CD14-positive monocyte (primary cell): ENCODE measurements at regions not wholly inside any gene's neighbourhood (a gene's known extent, or its start where the extent isn't known, plus 50 kb on each side); places are given as distances from the start of the nearest gene placed in this dataset.

Experiments
- DNase-seq, 3 donors: peaks; one replicate each; pipeline ENCODE4 v3.0.0-alpha.2; 2011 to 2022
- H2AFZ ChIP-seq: 2 replicates; pipeline ENCODE4 v1.6.0; 2012; ENCODE audit warnings: mild to moderate bottlenecking, low read depth, low read length, inconsistent platforms; ENCODE audit not compliant: insufficient read depth, poor library complexity, severe bottlenecking
- H3K27ac ChIP-seq, 2 donors: 1 replicate in 1 of 2; 2 replicates in 1 of 2; pipeline ENCODE4 v1.5.1; 2012 to 2013; ENCODE audit warnings: low read length in 2 of 2, control low read depth in 1 of 2, inconsistent platforms in 1 of 2, low read depth in 1 of 2, mild to moderate bottlenecking in 1 of 2
- H3K27me3 ChIP-seq, 2 donors: one replicate each; pipeline versions ENCODE4 v1.6.0 to v1.6.1; 2011 to 2013; ENCODE audit warnings: low read length in 2 of 2; ENCODE audit not compliant: control insufficient read depth in 2 of 2, insufficient read depth in 2 of 2
- H3K36me3 ChIP-seq, 2 donors: replicated peaks in 1 of 2; 1 replicate in 1 of 2; 2 replicates in 1 of 2; pipeline versions ENCODE4 v1.5.1 to v1.6.1; 2012 to 2013; ENCODE audit warnings: low read length in 2 of 2, control low read depth in 1 of 2, inconsistent platforms in 1 of 2, mild to moderate bottlenecking in 1 of 2; ENCODE audit not compliant: insufficient read depth in 2 of 2, control insufficient read depth in 1 of 2
- H3K4me1 ChIP-seq, 2 donors: 1 replicate in 1 of 2; 2 replicates in 1 of 2; pipeline versions ENCODE4 v1.5.1 to v1.6.1; 2012 to 2013; ENCODE audit warnings: low read length in 2 of 2, control low read depth in 1 of 2, inconsistent platforms in 1 of 2, mild to moderate bottlenecking in 1 of 2, moderate library complexity in 1 of 2; ENCODE audit not compliant: insufficient read depth in 2 of 2, control insufficient read depth in 1 of 2
- H3K4me2 ChIP-seq: replicated peaks from 2 replicates; pipeline ENCODE3; 2012; ENCODE audit warnings: low read length, moderate library complexity, mild to moderate bottlenecking; ENCODE audit not compliant: poor library complexity, severe bottlenecking; ENCODE audit errors: extremely low read depth
- H3K4me3 ChIP-seq, 3 experiments: fragments of 200-600 bp in 1 of 3; sonication (generic) in 1 of 3; replicated peaks in 1 of 3; 1 replicate in 2 of 3; 2 replicates in 1 of 3; pipeline ENCODE4 v1.5.1; 2011 to 2013; ENCODE audit warnings: low read length in 3 of 3, mild to moderate bottlenecking in 3 of 3, control low read depth in 2 of 3, low read depth in 2 of 3, inconsistent platforms in 1 of 3, moderate library complexity in 1 of 3
- H3K79me2 ChIP-seq: 2 replicates; pipeline ENCODE4 v1.6.0; 2012; ENCODE audit warnings: mild to moderate bottlenecking, control low read depth, inconsistent platforms, low read length, moderate library complexity; ENCODE audit not compliant: insufficient read depth
- H3K9ac ChIP-seq: 2 replicates; pipeline ENCODE4 v1.6.0; 2017; ENCODE audit warnings: low read length, mild to moderate bottlenecking; ENCODE audit not compliant: insufficient read depth, poor library complexity, severe bottlenecking
- H3K9me3 ChIP-seq, 2 donors: replicated peaks in 1 of 2; 1 replicate in 1 of 2; 2 replicates in 1 of 2; pipeline versions ENCODE4 v1.5.1 to v1.6.1; 2012 to 2013; ENCODE audit warnings: low read length in 2 of 2, control low read depth in 1 of 2; ENCODE audit not compliant: control insufficient read depth in 1 of 2, insufficient read depth in 1 of 2
- H4K20me1 ChIP-seq: 2 replicates; pipeline ENCODE4 v1.6.0; 2012; ENCODE audit warnings: mild to moderate bottlenecking, low read length, control low read depth, moderate library complexity; ENCODE audit not compliant: insufficient read depth
- H3K27ac Mint-ChIP-seq, 7 donors: one replicate each; pipeline ENCODE4 v1.8.0; 2020; ENCODE audit warnings: mild to moderate bottlenecking in 7 of 7, mixed read lengths in 7 of 7, moderate library complexity in 6 of 7, inconsistent platforms in 2 of 7
- H3K27me3 Mint-ChIP-seq, 3 donors: one replicate each; pipeline ENCODE4 v1.8.0; 2021 to 2022; ENCODE audit warnings: low read depth in 3 of 3, mild to moderate bottlenecking in 3 of 3, mixed read lengths in 3 of 3, moderate library complexity in 3 of 3, inconsistent platforms in 1 of 3
- H3K36me3 Mint-ChIP-seq, 2 donors: one replicate each; pipeline ENCODE4 v1.8.0; 2020; ENCODE audit warnings: mixed read lengths in 2 of 2, inconsistent platforms in 1 of 2, mild to moderate bottlenecking in 1 of 2
- H3K4me1 Mint-ChIP-seq: one replicate; pipeline ENCODE4 v1.8.0; 2020; ENCODE audit warnings: mild to moderate bottlenecking, mixed read lengths
- H3K4me3 Mint-ChIP-seq, 2 donors: one replicate each; pipeline ENCODE4 v1.8.0; 2020; ENCODE audit warnings: mild to moderate bottlenecking in 2 of 2, mixed read lengths in 2 of 2, moderate library complexity in 1 of 2
- H3K9me3 Mint-ChIP-seq, 7 donors: one replicate each; pipeline ENCODE4 v1.8.0; 2020 to 2022; ENCODE audit warnings: mixed read lengths in 7 of 7, mild to moderate bottlenecking in 6 of 7, moderate library complexity in 6 of 7, inconsistent platforms in 2 of 7
- CTCF ChIP-seq: fragments of 200-600 bp; IDR thresholded peaks from one replicate; pipeline ENCODE4 v1.8.0; 2022; ENCODE audit warnings: antibody characterized with exemption, mild to moderate bottlenecking
- WGBS: methylation state at CpG from one replicate; pipeline ENCODE4 v1.1.5; 2013; ENCODE audit warnings: missing lambda C conversion rate; ENCODE audit not compliant: insufficient coverage; 5-methylcytosine and 5-hydroxymethylcytosine counted together
- intact Hi-C, 2 donors: fragments of 100-400 bp; cut with micrococcal nuclease; formaldehyde crosslinking; loops; one replicate each; pipeline versions ENCODE4 v1.15.0 to v1.15.1; 2023

GRCh38 chr5:133687212-133688061, 75.1 kb upstream of the FSTL4 start:
- Histone ChIP-seq H3K4me1 (no peaks in the 10 kb centered on the region), H3K4me2 (no peak overlapping the region), H4K20me1 (no peaks in the 10 kb centered on the region), H3K9ac (no peak overlapping the region), H3K27me3 (no peaks in the 10 kb centered on the region), H3K4me3 (no peak overlapping the region), H2AFZ (no peak overlapping the region), H3K79me2 (no peaks in the 10 kb centered on the region), H3K36me3 (no peaks in the 10 kb centered on the region), H3K27ac (no peak overlapping the region), H3K9me3 (no peaks in the 10 kb centered on the region)
- WGBS: 67% methylated on average over 2 of the region's 11 CpGs
- no peak overlapping the region for H3K4me3 Mint-ChIP-seq
- H3K36me3 Mint-ChIP-seq: no peaks in the 10 kb centered on the region
- no peak for TF ChIP-seq CTCF
- peaks cover 7 to 14% (median 12%) of the 10 kb centered on the region in 3 donors for H3K27me3 Mint-ChIP-seq
- H3K9me3 Mint-ChIP-seq: no peaks in the 10 kb centered on the region
- no peak overlapping the region for H3K27ac Mint-ChIP-seq
- intact Hi-C loops: no loop called here
- H3K4me1 Mint-ChIP-seq: no peaks in the 10 kb centered on the region
- no peak for DNase-seq

- H3K9me3 ChIP-seq: no peaks in the 10 kb centered on the region
- H3K27me3 ChIP-seq: no peaks in the 10 kb centered on the region
- H3K27ac ChIP-seq: no peak overlapping the region
- H3K36me3 ChIP-seq: no peaks in the 10 kb centered on the region
- TF ChIP-seq CTCF: no peak
- H3K4me2 ChIP-seq: no peak overlapping the region
- Mint-ChIP-seq H3K27ac (no peak overlapping the region), H3K36me3 (no peaks in the 10 kb centered on the region), H3K9me3 (no peaks in the 10 kb centered on the region), H3K4me1 (peaks cover 7% of the 10 kb centered on the region), H3K4me3 (no peak overlapping the region), H3K27me3 (peaks cover 2 to 12% (median 10%) of the 10 kb centered on the region in 3 donors)
- H3K79me2 ChIP-seq: no peaks in the 10 kb centered on the region
- intact Hi-C loops: no loop called here
- H3K4me1 ChIP-seq: peaks cover 0 to 5% of the 10 kb centered on the region in 2 donors
- no peak for DNase-seq
- H2AFZ ChIP-seq: no peak overlapping the region
- WGBS: 100% methylated on average over 2 of the region's 3 CpGs
- H4K20me1 ChIP-seq: no peaks in the 10 kb centered on the region
- no peak overlapping the region for H3K9ac ChIP-seq
- H3K4me3 ChIP-seq: no peak overlapping the region
These were observed 74.2 kb upstream of the FSTL4 start for GRCh38 chr5:133686566-133686965.
